OCI-LY7 (cell line): ENCODE measurements at regions not wholly inside any gene's neighbourhood (a gene's known extent, or its start where the extent isn't known, plus 50 kb on each side); places are given as distances from the start of the nearest gene placed in this dataset.

Source experiments
- BruUV-seq: library from RNA; stranded (reverse); fragments of 400-500 nt; replicated peaks from 2 replicates; lab custom pipeline; 2021; lab: Mats Ljungman, UMichigan
- CTCF ChIA-PET: fragments of 300-600 bp; sonication (Branson Sonifier 250); formaldehyde crosslinking; loops from one replicate; lab custom pipeline; 2022; ENCODE audit warnings: antibody characterized with exemption; ENCODE audit not compliant: unreplicated experiment; lab: Charles Lee
- POLR2A ChIA-PET: fragments of 300-600 bp; sonication (Branson Sonifier 250); formaldehyde crosslinking; loops from one replicate; lab custom pipeline; 2022; ENCODE audit warnings: antibody characterized with exemption; lab: Charles Lee
- DNase-seq: peaks from one replicate; pipeline ENCODE4 v3.0.0-alpha.2; 2015; ENCODE audit warnings: low spot score
- H2AFZ ChIP-seq: fragments of 200-600 bp; sonication (generic), shearing (Covaris generic); 2 replicates; pipeline ENCODE4 v1.6.1; 2014; ENCODE audit warnings: mild to moderate bottlenecking, antibody characterized with exemption, low read length, moderate library complexity
- H3K27ac ChIP-seq: fragments of 200-600 bp; sonication (generic); 2 replicates; pipeline ENCODE4 v1.5.1; 2014; ENCODE audit warnings: mixed run types, low read depth, mild to moderate bottlenecking, moderate library complexity, low read length, inconsistent platforms; ENCODE audit not compliant: poor library complexity, severe bottlenecking
- H3K36me3 ChIP-seq: fragments of 200-600 bp; sonication (generic); 2 replicates; pipeline ENCODE4 v1.6.1; 2014; ENCODE audit warnings: mild to moderate bottlenecking, antibody characterized with exemption, low read length, moderate library complexity, mixed read lengths; ENCODE audit not compliant: insufficient read depth
- H3K4me1 ChIP-seq: fragments of 200-600 bp; sonication (generic); 2 replicates; pipeline ENCODE4 v1.5.1; 2014; ENCODE audit warnings: mild to moderate bottlenecking, low read length; ENCODE audit not compliant: insufficient read depth, poor library complexity, severe bottlenecking
- H3K4me2 ChIP-seq: fragments of 200-600 bp; sonication (generic); 2 replicates; pipeline ENCODE4 v1.6.1; 2014; ENCODE audit warnings: mild to moderate bottlenecking, low read length
- H3K4me3 ChIP-seq: fragments of 200-600 bp; sonication (generic); 2 replicates; pipeline ENCODE4 v1.5.1; 2014; ENCODE audit warnings: mild to moderate bottlenecking, low read depth, low read length; ENCODE audit not compliant: poor library complexity, severe bottlenecking
- H3K79me2 ChIP-seq: fragments of 200-600 bp; sonication (generic); 2 replicates; pipeline ENCODE4 v1.6.1; 2016; ENCODE audit warnings: low read depth, mild to moderate bottlenecking, low read length, moderate library complexity, mixed read lengths; ENCODE audit not compliant: insufficient read depth
- H3K9me2 ChIP-seq: fragments of 200-600 bp; sonication (generic); 2 replicates; pipeline ENCODE4 v1.6.1; 2016; ENCODE audit warnings: mild to moderate bottlenecking, low read length, mixed read lengths; ENCODE audit not compliant: insufficient read depth
- H3K9me3 ChIP-seq: fragments of 200-600 bp; sonication (generic); 2 replicates; pipeline ENCODE4 v1.6.1; 2014; ENCODE audit warnings: mild to moderate bottlenecking, mixed run types, low read length, mixed read lengths
- H4K20me1 ChIP-seq: fragments of 200-600 bp; sonication (generic); 2 replicates; pipeline ENCODE4 v1.6.1; 2014; ENCODE audit warnings: mild to moderate bottlenecking, antibody characterized with exemption, low read length, moderate library complexity, mixed read lengths; ENCODE audit not compliant: insufficient read depth
- EZH2phosphoT487 ChIP-seq: fragments of 200-600 bp; sonication (generic); IDR thresholded peaks from 2 replicates; pipeline ENCODE4 v1.6.1; 2018; ENCODE audit warnings: low read depth, borderline replicate concordance, mild to moderate bottlenecking, mixed run types, antibody characterized with exemption, low read length, moderate library complexity, mixed read lengths
- intact Hi-C: fragments of 100-400 bp; cut with micrococcal nuclease; formaldehyde crosslinking; loops from one replicate; pipeline ENCODE4 v1.10.0; 2022; ENCODE audit not compliant: unreplicated experiment
- TF ChIP-seq, protein P1 (sequence below): fragments of 200-600 bp; sonication (generic); conservative IDR thresholded peaks from 2 replicates; pipeline ENCODE4 v1.5.1; 2014; ENCODE audit warnings: mild to moderate bottlenecking, antibody characterized with exemption, low read length, moderate library complexity, mixed read lengths

DNA sequence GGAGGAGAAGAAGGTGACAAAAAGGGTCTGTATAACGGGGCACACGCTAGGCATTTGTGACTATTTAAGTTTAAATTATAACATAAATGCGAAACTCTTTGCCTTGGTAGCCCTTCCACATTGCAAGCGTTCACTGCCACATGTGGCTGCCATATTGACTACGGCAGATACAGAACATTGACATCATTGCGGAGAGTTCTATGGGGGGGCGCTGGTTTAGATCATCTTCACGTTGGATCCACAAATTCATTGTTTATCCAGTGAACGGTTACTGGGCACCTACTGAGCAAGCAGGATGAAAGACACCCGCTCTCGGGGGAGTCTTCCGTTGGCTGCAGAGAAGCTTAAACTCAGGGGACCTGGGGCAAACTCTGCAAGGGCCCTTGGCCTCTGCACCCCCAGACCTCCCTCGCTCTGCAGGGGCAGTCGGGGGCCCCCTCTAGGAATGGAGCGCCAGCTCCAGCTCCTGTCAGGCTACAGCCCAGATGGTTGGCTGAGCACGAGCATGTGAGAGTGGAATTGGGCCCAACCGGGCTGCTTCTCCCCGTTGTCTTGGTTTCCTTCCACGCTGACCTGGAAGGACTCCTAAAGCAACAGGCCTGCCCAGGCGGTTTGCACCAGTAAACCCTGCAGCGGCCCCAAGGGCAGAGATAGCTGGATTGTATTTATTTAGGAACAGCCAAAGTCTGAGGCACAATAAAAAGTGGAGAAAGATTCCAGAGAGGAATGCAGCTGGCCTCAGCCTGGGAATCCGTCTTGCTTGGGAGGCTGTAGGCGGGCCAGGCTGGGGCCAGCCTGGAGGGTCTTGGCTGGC is 172.2 kb downstream of the SEC14L1 start:
- no peak for DNase-seq
- TF ChIP-seq, protein P1, sequence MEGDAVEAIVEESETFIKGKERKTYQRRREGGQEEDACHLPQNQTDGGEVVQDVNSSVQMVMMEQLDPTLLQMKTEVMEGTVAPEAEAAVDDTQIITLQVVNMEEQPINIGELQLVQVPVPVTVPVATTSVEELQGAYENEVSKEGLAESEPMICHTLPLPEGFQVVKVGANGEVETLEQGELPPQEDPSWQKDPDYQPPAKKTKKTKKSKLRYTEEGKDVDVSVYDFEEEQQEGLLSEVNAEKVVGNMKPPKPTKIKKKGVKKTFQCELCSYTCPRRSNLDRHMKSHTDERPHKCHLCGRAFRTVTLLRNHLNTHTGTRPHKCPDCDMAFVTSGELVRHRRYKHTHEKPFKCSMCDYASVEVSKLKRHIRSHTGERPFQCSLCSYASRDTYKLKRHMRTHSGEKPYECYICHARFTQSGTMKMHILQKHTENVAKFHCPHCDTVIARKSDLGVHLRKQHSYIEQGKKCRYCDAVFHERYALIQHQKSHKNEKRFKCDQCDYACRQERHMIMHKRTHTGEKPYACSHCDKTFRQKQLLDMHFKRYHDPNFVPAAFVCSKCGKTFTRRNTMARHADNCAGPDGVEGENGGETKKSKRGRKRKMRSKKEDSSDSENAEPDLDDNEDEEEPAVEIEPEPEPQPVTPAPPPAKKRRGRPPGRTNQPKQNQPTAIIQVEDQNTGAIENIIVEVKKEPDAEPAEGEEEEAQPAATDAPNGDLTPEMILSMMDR, result no peak
- TF ChIP-seq EZH2phosphoT487, result no peak
- intact Hi-C loops, result no loop called here
- no peaks in the 10 kb centered on the region for H3K9me3 ChIP-seq
- no peaks in the 10 kb centered on the region for H3K36me3 ChIP-seq
- no TSS peak for BruUV-seq
- CTCF ChIA-PET, result no interaction called here
- H4K20me1 ChIP-seq, result no peaks in the 10 kb centered on the region
- no peak overlapping the region for H3K27ac ChIP-seq
- H3K4me2 ChIP-seq, result no peak overlapping the region
- H3K79me2 ChIP-seq, result no peaks in the 10 kb centered on the region
- POLR2A ChIA-PET, result interaction anchor here (0.9 to 1.0 kb wide), 2 partner anchors 13 to 41 kb away, joined by 3 to 4 read pairs; no protein-coding TSS in a partner anchor
- H2AFZ ChIP-seq, result no peak overlapping the region
- H3K9me2 ChIP-seq, result no peaks in the 10 kb centered on the region
- no peak overlapping the region for H3K4me3 ChIP-seq
- peaks cover 32% of the 10 kb centered on the region for H3K4me1 ChIP-seq

DNA sequence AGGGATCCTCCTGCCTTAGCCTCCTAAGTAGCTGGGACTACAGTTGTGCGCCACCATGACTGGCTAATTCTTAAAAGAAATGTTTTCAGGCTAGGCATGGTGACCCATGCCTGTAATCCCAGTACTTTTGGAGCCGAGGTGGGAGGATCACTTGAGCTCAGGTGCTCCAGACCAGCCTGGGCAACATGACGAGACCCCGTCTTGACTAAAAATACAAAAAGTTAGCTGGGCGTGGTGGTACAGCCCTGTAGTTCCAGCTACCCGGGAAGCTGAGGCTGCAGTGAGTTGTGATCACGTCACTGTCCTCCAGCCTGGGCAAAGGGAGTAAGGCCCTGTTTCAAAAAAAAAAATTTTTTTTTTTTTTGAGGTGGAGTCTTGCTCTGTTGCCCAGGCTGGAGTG is 173.1 kb downstream of the SEC14L1 start:
- POLR2A ChIA-PET, result interaction anchor here (0.7 to 1.0 kb wide), 3 partner anchors 12 to 42 kb away, joined by 3 to 4 read pairs (median 3); no protein-coding TSS in a partner anchor
- Histone ChIP-seq H3K79me2 (no peaks in the 10 kb centered on the region), H3K36me3 (no peaks in the 10 kb centered on the region), H2AFZ (no peak overlapping the region), H4K20me1 (no peaks in the 10 kb centered on the region), H3K4me2 (no peak overlapping the region), H3K4me1 (peaks cover 37% of the 10 kb centered on the region), H3K9me2 (no peaks in the 10 kb centered on the region), H3K9me3 (no peaks in the 10 kb centered on the region), H3K4me3 (no peak overlapping the region), H3K27ac (no peak overlapping the region)
- intact Hi-C loops, result no loop called here
- CTCF ChIA-PET, result no interaction called here
- TF ChIP-seq EZH2phosphoT487, result no peak
- TF ChIP-seq, protein P1, result no peak
- no peak for DNase-seq
- no TSS peak for BruUV-seq

DNA sequence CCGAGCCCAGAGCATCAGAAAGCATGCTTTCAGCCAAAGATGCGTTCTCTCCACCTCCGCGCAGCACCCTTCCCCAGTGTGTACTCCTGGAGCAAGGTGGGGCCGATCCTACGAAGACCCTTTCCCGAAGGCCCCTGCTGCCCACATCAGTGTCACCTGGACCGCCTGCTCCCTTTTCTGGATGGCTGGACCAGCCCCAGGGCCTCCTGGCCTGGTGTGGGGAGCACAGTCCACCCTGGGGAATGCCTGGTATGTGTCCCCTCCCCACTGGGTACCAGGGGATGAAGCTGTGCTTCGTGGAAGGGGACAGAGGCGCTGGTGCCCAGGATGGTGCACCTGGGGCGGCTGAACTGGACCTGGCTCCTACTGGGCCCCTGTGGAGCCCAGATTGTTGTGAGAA is 173.8 kb downstream of the SEC14L1 start:
- Histone ChIP-seq H3K27ac (no peak overlapping the region), H3K4me2 (peak overlapping the region; percentile 8; the same call in 1 of the 2 replicates), H3K4me3 (no peak overlapping the region), H3K9me3 (no peaks in the 10 kb centered on the region), H2AFZ (no peak overlapping the region), H3K79me2 (no peaks in the 10 kb centered on the region), H3K4me1 (peaks cover 45% of the 10 kb centered on the region), H4K20me1 (no peaks in the 10 kb centered on the region), H3K36me3 (no peaks in the 10 kb centered on the region), H3K9me2 (no peaks in the 10 kb centered on the region)
- POLR2A ChIA-PET, result interaction anchor here (0.7 kb wide), 3 partner anchors 16 to 1397 kb away, joined by 3 to 4 read pairs (median 3); no protein-coding TSS in a partner anchor
- no TSS peak for BruUV-seq
- TF ChIP-seq EZH2phosphoT487, result no peak
- TF ChIP-seq, protein P1, result no peak
- no peak for DNase-seq
- intact Hi-C loops, result no loop called here
- CTCF ChIA-PET, result no interaction called here
